Adrenal gland (tissue), 5 donors: ENCODE measurements at regions not wholly inside any gene's neighbourhood (a gene's known extent, or its start where the extent isn't known, plus 50 kb on each side); places are given as distances from the start of the nearest gene placed in this dataset.

Source experiments
- CTCF ChIP-seq, 6 experiments: fragments of 450-650 bp in 4 of 6; fragments of 200-600 bp in 2 of 6; sonication (generic) in 1 of 6; IDR thresholded peaks; 1 replicate in 5 of 6; 2 replicates in 1 of 6; pipeline versions ENCODE4 v1.5.1 to v1.8.0; 2016 to 2021; ENCODE audit warnings: antibody characterized with exemption in 6 of 6, mild to moderate bottlenecking in 2 of 6, moderate library complexity in 1 of 6
- POLR2A ChIP-seq, 2 donors: fragments of 450-650 bp; IDR thresholded peaks; one replicate each; pipeline ENCODE4 v1.6.1; 2017; ENCODE audit warnings: antibody characterized with exemption in 2 of 2, mild to moderate bottlenecking in 2 of 2, moderate library complexity in 1 of 2
- donor health status: DM: no; HTN: no; CAD: no.

GRCh38 chr3:182276512-182276911, 516.8 kb upstream of the ATP11B start:
- TF ChIP-seq CTCF (IDR thresholded peaks at IDR 0.05) (no peak), POLR2A (IDR thresholded peaks at IDR 0.05) (no peak)
